Neural crest cell (in vitro differentiated cells): ENCODE measurements at regions not wholly inside any gene's neighbourhood (a gene's known extent, or its start where the extent isn't known, plus 50 kb on each side); places are given as distances from the start of the nearest gene placed in this dataset.
"Not testable (repeated sequence)": the region's sequence is repeated elsewhere in the genome, so short reads cannot be mapped to it uniquely, and the experiment has no call there.

Experiments used
- DNase-seq: peaks from one replicate; pipeline ENCODE4 v3.0.0; 2021; ENCODE audit warnings: low read depth, mixed read lengths, low spot score
- H3K27ac Mint-ChIP-seq: one replicate; pipeline ENCODE4 v1.8.0; 2021; ENCODE audit warnings: mild to moderate bottlenecking, mixed read lengths; ENCODE audit not compliant: unreplicated experiment
- H3K27me3 Mint-ChIP-seq: 2 replicates; pipeline ENCODE4 v1.8.0; 2021; ENCODE audit warnings: low read depth, mild to moderate bottlenecking, mixed read lengths
- H3K36me3 Mint-ChIP-seq: 2 replicates; pipeline ENCODE4 v1.8.0; 2021; ENCODE audit warnings: low read depth, mild to moderate bottlenecking, mixed read lengths
- H3K4me1 Mint-ChIP-seq: 2 replicates; pipeline ENCODE4 v1.8.0; 2021; ENCODE audit warnings: mixed read lengths
- H3K4me3 Mint-ChIP-seq: one replicate; pipeline ENCODE4 v1.8.0; 2021; ENCODE audit warnings: mild to moderate bottlenecking, mixed read lengths
- H3K9me3 Mint-ChIP-seq: 2 replicates; pipeline ENCODE4 v1.8.0; 2021; ENCODE audit warnings: mixed read lengths
- CTCF ChIP-seq: fragments of 200-600 bp; sonication (generic); conservative IDR thresholded peaks from 2 replicates; pipeline ENCODE4 v1.5.0; 2021; ENCODE audit warnings: antibody characterized with exemption, mild to moderate bottlenecking

GRCh38 chr15:19996574-19997194, 544.9 kb downstream of the GOLGA6L6 start:
- not testable (repeated sequence) for DNase-seq, H3K4me3 Mint-ChIP-seq, H3K27ac Mint-ChIP-seq, H3K9me3 Mint-ChIP-seq, H3K36me3 Mint-ChIP-seq, H3K4me1 Mint-ChIP-seq, H3K27me3 Mint-ChIP-seq

- H3K9me3 Mint-ChIP-seq, H3K27me3 Mint-ChIP-seq, H3K4me3 Mint-ChIP-seq, H3K4me1 Mint-ChIP-seq, DNase-seq, H3K36me3 Mint-ChIP-seq, H3K27ac Mint-ChIP-seq: not testable (repeated sequence)
These were observed 546.3 kb downstream of the GOLGA6L6 start for GRCh38 chr15:19995296-19995695.

- no peak for TF ChIP-seq CTCF
- Mint-ChIP-seq H3K4me3 (no peak overlapping the region), H3K4me1 (no peaks in the 10 kb centered on the region), H3K27ac (no peak overlapping the region), H3K27me3 (no peaks in the 10 kb centered on the region), H3K36me3 (peaks cover 6% of the 10 kb centered on the region), H3K9me3 (peaks cover 13% of the 10 kb centered on the region)
- DNase-seq, result no peak
These were observed 549.2 kb downstream of the GOLGA6L6 start for GRCh38 chr15:19992428-19992827.

GRCh38 chr15:19988094-19988660, 553.4 kb downstream of the GOLGA6L6 start:
- no peak for TF ChIP-seq CTCF
- H3K4me1 Mint-ChIP-seq, result no peaks in the 10 kb centered on the region
- H3K27ac Mint-ChIP-seq, result no peak overlapping the region
- H3K9me3 Mint-ChIP-seq, result peaks cover 13% of the 10 kb centered on the region
- peaks cover 6% of the 10 kb centered on the region for H3K36me3 Mint-ChIP-seq
- no peak for DNase-seq
- H3K4me3 Mint-ChIP-seq, result no peak overlapping the region
- H3K27me3 Mint-ChIP-seq, result no peaks in the 10 kb centered on the region

GRCh38 chr15:19987389-19988048, 554.1 kb downstream of the GOLGA6L6 start:
- H3K36me3 Mint-ChIP-seq, result peaks cover 6% of the 10 kb centered on the region
- no peak overlapping the region for H3K4me3 Mint-ChIP-seq
- no peak for TF ChIP-seq CTCF
- no peak overlapping the region for H3K27ac Mint-ChIP-seq
- no peak for DNase-seq
- peaks cover 13% of the 10 kb centered on the region for H3K9me3 Mint-ChIP-seq
- no peaks in the 10 kb centered on the region for H3K4me1 Mint-ChIP-seq
- H3K27me3 Mint-ChIP-seq, result no peaks in the 10 kb centered on the region

- Mint-ChIP-seq H3K27ac (no peak overlapping the region), H3K9me3 (peaks cover 15% of the 10 kb centered on the region), H3K4me3 (no peak overlapping the region), H3K4me1 (no peaks in the 10 kb centered on the region), H3K27me3 (no peaks in the 10 kb centered on the region), H3K36me3 (peaks cover 3% of the 10 kb centered on the region)
- no peak for TF ChIP-seq CTCF
- DNase-seq, result no peak
These were observed 557.5 kb downstream of the GOLGA6L6 start for GRCh38 chr15:19984101-19984500.
